BE2C (cell line): ENCODE measurements at regions not wholly inside any gene's neighbourhood (a gene's known extent, or its start where the extent isn't known, plus 50 kb on each side); places are given as distances from the start of the nearest gene placed in this dataset.

ENCODE experiments used
- DNase-seq: peaks from one replicate; pipeline ENCODE4 v3.0.0-alpha.2; 2020
- H3K27me3 ChIP-seq: fragments of 250-450 bp; sonication (Bioruptor Pico); 2 replicates; pipeline ENCODE4 v1.5.1; 2020; ENCODE audit warnings: mild to moderate bottlenecking
- H3K36me3 ChIP-seq: fragments of 250-450 bp; sonication (Bioruptor Pico); 2 replicates; pipeline ENCODE4 v1.5.1; 2020; ENCODE audit warnings: mild to moderate bottlenecking
- H3K4me1 ChIP-seq: fragments of 250-450 bp; sonication (Bioruptor Pico); 2 replicates; pipeline ENCODE4 v1.5.1; 2020
- H3K4me3 ChIP-seq: 2 replicates; pipeline ENCODE4 v1.5.1; 2011; ENCODE audit warnings: low read depth, low read length
- H3K9me3 ChIP-seq: fragments of 250-450 bp; sonication (Bioruptor Pico); 2 replicates; pipeline ENCODE4 v1.5.1; 2020
- CTCF ChIP-seq: IDR thresholded peaks from 2 replicates; pipeline ENCODE4 v1.5.1; 2012; ENCODE audit warnings: mild to moderate bottlenecking, low read depth, low read length

- Histone ChIP-seq H3K36me3 (no peaks in the 10 kb centered on the region), H3K9me3 (no peaks in the 10 kb centered on the region), H3K4me3 (no peak overlapping the region), H3K4me1 (no peaks in the 10 kb centered on the region), H3K27me3 (no peaks in the 10 kb centered on the region)
- DNase-seq, result no peak
- no peak for TF ChIP-seq CTCF
Measured at GRCh38 chr2:145818890-145819504, 1299.1 kb upstream of the ZEB2 start.

- no peaks in the 10 kb centered on the region for H3K36me3 ChIP-seq
- no peaks in the 10 kb centered on the region for H3K4me1 ChIP-seq
- H3K9me3 ChIP-seq, result no peaks in the 10 kb centered on the region
- DNase-seq, result no peak
- no peak for TF ChIP-seq CTCF
- no peak overlapping the region for H3K4me3 ChIP-seq
- no peaks in the 10 kb centered on the region for H3K27me3 ChIP-seq
Measured at GRCh38 chr2:145815933-145816332, 1296.0 kb upstream of the ZEB2 start.

GRCh38 chr2:145813481-145813880 lies 1293.6 kb upstream of the ZEB2 start:
- TF ChIP-seq CTCF, result no peak

GRCh38 chr2:145812165-145812554 lies 1292.2 kb upstream of the ZEB2 start:
- Histone ChIP-seq H3K36me3 (no peaks in the 10 kb centered on the region), H3K4me1 (no peaks in the 10 kb centered on the region), H3K4me3 (no peak overlapping the region), H3K9me3 (no peaks in the 10 kb centered on the region), H3K27me3 (no peaks in the 10 kb centered on the region)
- TF ChIP-seq CTCF, result no peak
- DNase-seq, result no peak

More at GRCh38 chr2:145813481-145813880, 1293.6 kb upstream of the ZEB2 start:
- no peaks in the 10 kb centered on the region for H3K9me3 ChIP-seq
- no peaks in the 10 kb centered on the region for H3K4me1 ChIP-seq
- H3K27me3 ChIP-seq, result no peaks in the 10 kb centered on the region
- no peak overlapping the region for H3K4me3 ChIP-seq
- no peaks in the 10 kb centered on the region for H3K36me3 ChIP-seq
- no peak for DNase-seq

GRCh38 chr2:145811276-145812164 lies 1291.6 kb upstream of the ZEB2 start:
- Histone ChIP-seq H3K27me3 (no peaks in the 10 kb centered on the region), H3K36me3 (no peaks in the 10 kb centered on the region), H3K4me3 (no peak overlapping the region), H3K9me3 (no peaks in the 10 kb centered on the region), H3K4me1 (no peaks in the 10 kb centered on the region)
- DNase-seq, result no peak
- TF ChIP-seq CTCF, result no peak

GRCh38 chr2:145807968-145808367 lies 1288.0 kb upstream of the ZEB2 start:
- Histone ChIP-seq H3K4me3 (no peak overlapping the region), H3K4me1 (no peaks in the 10 kb centered on the region), H3K27me3 (no peaks in the 10 kb centered on the region), H3K9me3 (no peaks in the 10 kb centered on the region), H3K36me3 (no peaks in the 10 kb centered on the region)
- no peak for DNase-seq
- no peak for TF ChIP-seq CTCF
